Activated B cell treated with CpG ODN at 0.5 μM for 24 hours (primary cell): ENCODE measurements at regions not wholly inside any gene's neighbourhood (a gene's known extent, or its start where the extent isn't known, plus 50 kb on each side); places are given as distances from the start of the nearest gene placed in this dataset.
"Not testable (repeated sequence)": the region's sequence is repeated elsewhere in the genome, so short reads cannot be mapped to it uniquely, and the experiment has no call there.

Source experiments
- ATAC-seq: fragments of 200-7000 bp; cut with Tn5 transposase; one replicate; pipeline ENCODE4 v1.10.0; 2021; ENCODE audit warnings: low read depth, mild to moderate bottlenecking, moderate library complexity
- CTCF ChIA-PET: fragments of 350-600 bp; sonication (Branson Sonifier 250); formaldehyde crosslinking; loops from one replicate; lab custom pipeline; 2021; ENCODE audit warnings: antibody characterized with exemption; lab: Charles Lee
- POLR2A ChIA-PET: fragments of 350-600 bp; sonication (Branson Sonifier 250); formaldehyde crosslinking; loops from one replicate; lab custom pipeline; 2021; ENCODE audit warnings: antibody characterized with exemption; lab: Charles Lee
- DNase-seq: peaks from one replicate; pipeline ENCODE4 v3.0.0; 2022
- H3K27ac Mint-ChIP-seq: one replicate; pipeline ENCODE4 v1.8.0; 2020; ENCODE audit warnings: mixed read lengths
- H3K27me3 Mint-ChIP-seq: one replicate; pipeline ENCODE4 v1.8.0; 2021; ENCODE audit warnings: mixed read lengths
- H3K36me3 Mint-ChIP-seq: one replicate; pipeline ENCODE4 v1.8.0; 2021; ENCODE audit warnings: low read depth, mixed read lengths
- H3K4me1 Mint-ChIP-seq: one replicate; pipeline ENCODE4 v1.8.0; 2021; ENCODE audit warnings: mixed read lengths
- H3K4me3 Mint-ChIP-seq: one replicate; pipeline ENCODE4 v1.8.0; 2020; ENCODE audit warnings: mild to moderate bottlenecking, mixed read lengths
- H3K9me3 Mint-ChIP-seq: one replicate; pipeline ENCODE4 v1.8.0; 2020; ENCODE audit warnings: mixed read lengths
- intact Hi-C: fragments of 100-400 bp; cut with micrococcal nuclease; formaldehyde crosslinking; loops from one replicate; pipeline ENCODE4 v1.15.1; 2024
- TF ChIP-seq, protein P1 (sequence below): fragments of 200-600 bp; IDR thresholded peaks from one replicate; pipeline ENCODE4 v1.8.0; 2022; ENCODE audit warnings: antibody characterized with exemption, mild to moderate bottlenecking

DNA sequence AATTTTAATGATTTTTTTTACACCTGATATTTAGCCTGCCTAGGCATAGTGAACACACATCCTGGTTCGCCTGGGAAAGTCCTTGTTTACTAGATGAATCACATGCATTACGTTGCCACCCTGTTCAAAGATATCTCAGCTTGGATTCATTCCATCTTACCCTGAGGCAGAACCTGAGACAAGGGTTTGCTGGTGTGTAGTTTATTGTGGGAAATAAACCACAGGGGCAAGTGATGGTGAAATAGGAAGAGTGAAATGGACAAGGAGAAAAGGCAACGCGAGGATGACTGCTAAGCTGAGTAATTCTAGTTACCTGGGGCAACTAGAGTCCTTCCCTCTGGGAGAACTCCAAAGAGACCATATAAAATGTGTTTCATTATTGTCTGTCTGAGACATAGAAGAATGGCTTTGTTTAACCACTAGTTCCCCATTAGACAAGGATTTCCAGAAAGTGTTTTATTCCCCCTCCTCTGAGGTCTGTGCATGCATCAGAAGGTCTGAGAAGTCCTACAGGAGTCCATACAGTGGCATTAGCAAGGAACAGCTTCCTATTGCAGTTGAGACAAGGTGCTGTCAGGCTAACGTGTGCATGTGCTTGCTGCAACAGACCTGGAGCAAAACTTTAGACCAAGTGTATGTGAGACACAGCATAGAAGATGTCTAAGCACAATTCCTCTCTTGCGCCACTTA is 797.3 kb upstream of the FRG1 start:
- CTCF ChIA-PET: no interaction called here
- no peak overlapping the region for H3K4me3 Mint-ChIP-seq

DNA sequence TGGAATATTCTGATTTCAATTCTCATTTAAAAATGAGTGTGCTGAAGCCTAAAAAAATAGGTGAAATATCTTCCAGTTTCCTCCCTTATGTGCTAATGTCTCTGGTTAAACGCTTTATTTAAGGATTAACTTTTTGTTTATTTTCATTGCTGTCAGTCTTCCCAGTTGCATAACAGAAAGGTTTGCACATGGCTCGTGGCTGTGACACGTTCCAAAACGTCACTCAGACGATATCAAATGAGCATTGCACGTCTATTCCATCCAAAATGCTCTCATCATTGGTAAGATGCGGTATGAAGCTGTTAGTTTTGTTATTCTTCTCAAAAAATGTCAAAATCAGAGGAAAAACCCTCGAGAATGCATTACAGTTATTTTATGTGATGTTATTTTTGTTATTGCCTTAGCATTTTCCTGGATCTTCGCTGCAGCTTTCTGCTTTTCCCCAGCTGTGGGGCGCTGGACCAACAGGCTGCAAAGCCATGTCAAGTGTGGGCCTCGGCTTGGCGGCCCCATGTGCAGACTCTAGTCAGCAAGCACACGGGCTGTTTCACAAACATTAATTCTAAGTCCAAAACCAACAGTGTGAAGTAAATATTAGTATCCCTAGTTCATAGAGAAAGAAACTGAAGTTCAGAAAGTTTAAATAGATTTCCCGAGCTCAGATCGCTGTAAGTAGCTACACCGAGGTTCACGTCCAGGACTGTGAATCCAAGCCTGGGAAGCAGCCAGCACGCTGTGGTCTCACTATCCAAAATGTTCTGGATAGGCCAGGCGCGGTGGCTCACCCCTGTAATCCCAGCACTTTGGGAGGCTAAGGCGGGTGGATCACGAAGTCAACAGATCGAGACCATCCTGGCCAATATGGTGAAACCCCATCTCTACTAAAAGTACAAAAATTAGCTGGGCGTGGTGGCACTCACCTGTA is 793.4 kb upstream of the FRG1 start:
- Mint-ChIP-seq H3K4me3 (no peak overlapping the region), H3K27me3 (no peaks in the 10 kb centered on the region), H3K27ac (no peak overlapping the region), H3K9me3 (peaks cover 18% of the 10 kb centered on the region), H3K4me1 (no peaks in the 10 kb centered on the region), H3K36me3 (no peaks in the 10 kb centered on the region)
- CTCF ChIA-PET: no interaction called here
- ATAC-seq (no peak), DNase-seq (no peak)
- TF ChIP-seq, protein P1, sequence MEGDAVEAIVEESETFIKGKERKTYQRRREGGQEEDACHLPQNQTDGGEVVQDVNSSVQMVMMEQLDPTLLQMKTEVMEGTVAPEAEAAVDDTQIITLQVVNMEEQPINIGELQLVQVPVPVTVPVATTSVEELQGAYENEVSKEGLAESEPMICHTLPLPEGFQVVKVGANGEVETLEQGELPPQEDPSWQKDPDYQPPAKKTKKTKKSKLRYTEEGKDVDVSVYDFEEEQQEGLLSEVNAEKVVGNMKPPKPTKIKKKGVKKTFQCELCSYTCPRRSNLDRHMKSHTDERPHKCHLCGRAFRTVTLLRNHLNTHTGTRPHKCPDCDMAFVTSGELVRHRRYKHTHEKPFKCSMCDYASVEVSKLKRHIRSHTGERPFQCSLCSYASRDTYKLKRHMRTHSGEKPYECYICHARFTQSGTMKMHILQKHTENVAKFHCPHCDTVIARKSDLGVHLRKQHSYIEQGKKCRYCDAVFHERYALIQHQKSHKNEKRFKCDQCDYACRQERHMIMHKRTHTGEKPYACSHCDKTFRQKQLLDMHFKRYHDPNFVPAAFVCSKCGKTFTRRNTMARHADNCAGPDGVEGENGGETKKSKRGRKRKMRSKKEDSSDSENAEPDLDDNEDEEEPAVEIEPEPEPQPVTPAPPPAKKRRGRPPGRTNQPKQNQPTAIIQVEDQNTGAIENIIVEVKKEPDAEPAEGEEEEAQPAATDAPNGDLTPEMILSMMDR: no peak
- POLR2A ChIA-PET: no interaction called here
- intact Hi-C loops: no loop called here

More for the DNA sequence above, 797.3 kb upstream of the FRG1 start:
- POLR2A ChIA-PET: no interaction called here
- Mint-ChIP-seq H3K27ac (no peak overlapping the region), H3K36me3 (no peaks in the 10 kb centered on the region), H3K4me1 (no peaks in the 10 kb centered on the region), H3K9me3 (peaks cover 12% of the 10 kb centered on the region), H3K27me3 (no peaks in the 10 kb centered on the region)
- ATAC-seq: no peak
- intact Hi-C loops: no loop called here
- TF ChIP-seq, protein P1: no peak
- DNase-seq: no peak

DNA sequence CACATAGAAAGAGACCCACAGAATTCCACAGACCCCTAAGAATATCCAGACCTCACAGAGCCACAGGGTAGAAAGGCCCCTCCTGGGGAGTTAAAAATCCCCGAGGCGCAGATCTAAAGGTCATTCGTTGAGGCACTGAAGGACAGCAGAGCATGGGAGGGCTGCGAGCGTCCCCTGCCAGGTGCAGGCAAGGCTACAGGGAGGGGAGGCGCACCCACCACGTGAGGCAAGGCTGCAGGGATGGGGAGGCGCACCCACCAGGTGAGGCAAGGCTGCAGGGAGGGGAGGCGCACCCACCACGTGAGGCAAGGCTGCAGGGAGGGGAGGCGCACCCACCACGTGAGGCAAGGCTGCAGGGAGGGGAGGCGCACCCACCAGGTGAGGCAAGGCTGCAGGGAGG is 785.6 kb upstream of the FRG1 start:
- ATAC-seq, DNase-seq, H3K27me3 Mint-ChIP-seq, CTCF ChIA-PET, intact Hi-C loops, H3K36me3 Mint-ChIP-seq, H3K4me3 Mint-ChIP-seq, H3K4me1 Mint-ChIP-seq, H3K27ac Mint-ChIP-seq, POLR2A ChIA-PET: not testable (repeated sequence)
- H3K9me3 Mint-ChIP-seq: peaks cover 13% of the 10 kb centered on the region

DNA sequence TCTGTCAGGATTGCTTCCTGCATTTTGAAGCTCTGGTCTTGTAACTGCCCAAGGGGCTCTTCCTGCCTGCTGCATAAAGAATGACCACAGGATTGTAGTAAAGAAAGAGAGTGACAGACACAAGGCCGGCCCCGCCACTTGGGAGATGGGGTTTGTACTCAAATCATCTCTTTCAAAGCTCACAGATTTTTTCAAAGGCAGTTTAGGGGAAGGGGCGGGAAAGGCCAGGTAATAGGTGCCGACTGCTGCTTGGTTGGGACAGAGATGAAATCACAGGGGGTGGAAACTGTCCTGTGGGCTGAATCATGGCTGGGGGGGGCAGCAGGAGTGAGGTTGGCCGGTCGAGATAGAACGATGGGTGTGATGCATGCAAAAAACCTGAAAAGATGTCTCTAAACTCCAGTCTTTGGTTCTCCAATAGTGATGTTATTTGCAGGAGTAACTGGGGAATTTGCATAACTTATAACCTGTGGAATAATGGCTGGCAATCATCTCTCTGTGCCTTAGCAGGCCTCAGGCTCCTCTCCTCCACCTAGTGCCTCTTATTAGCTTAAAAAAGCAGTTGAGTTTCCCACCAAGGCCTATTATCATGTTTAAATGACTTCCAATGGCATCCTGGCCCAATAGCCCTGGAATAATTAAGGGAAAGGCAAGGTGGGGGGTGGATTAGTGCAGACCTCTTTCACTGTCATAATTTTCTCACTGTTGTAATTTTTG is 778.4 kb upstream of the FRG1 start:
- ATAC-seq: no peak

DNA sequence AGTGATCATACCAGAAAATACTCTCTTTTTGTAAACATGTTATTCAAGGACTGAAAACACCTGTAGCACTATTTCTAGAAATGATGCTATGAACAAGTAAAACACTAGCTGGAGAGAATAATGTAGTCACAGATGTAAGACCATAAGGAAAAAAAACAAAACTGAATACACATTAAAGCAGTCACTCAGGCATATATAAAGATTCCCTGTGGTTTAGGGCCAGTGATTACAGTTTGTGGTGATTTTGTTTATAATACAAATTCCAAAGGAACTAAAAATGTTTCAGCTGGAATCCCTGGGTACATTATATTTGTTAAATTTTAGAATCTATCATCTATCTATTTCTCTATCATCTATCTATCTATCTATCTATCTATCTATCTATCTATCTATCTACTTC is 777.8 kb upstream of the FRG1 start:
- TF ChIP-seq, protein P1: no peak
- Mint-ChIP-seq H3K9me3 (peaks cover 3% of the 10 kb centered on the region), H3K27me3 (no peaks in the 10 kb centered on the region), H3K27ac (no peak overlapping the region), H3K4me3 (no peak overlapping the region), H3K36me3 (no peaks in the 10 kb centered on the region), H3K4me1 (no peaks in the 10 kb centered on the region)
- ChIA-PET POLR2A (no interaction called here), CTCF (no interaction called here)
- no peak for ATAC-seq
- intact Hi-C loops: no loop called here
- DNase-seq: no peak

More for the DNA sequence above, 778.4 kb upstream of the FRG1 start:
- H3K4me1 Mint-ChIP-seq: no peaks in the 10 kb centered on the region
- intact Hi-C loops: no loop called here
- no peak overlapping the region for H3K4me3 Mint-ChIP-seq
- no peaks in the 10 kb centered on the region for H3K36me3 Mint-ChIP-seq
- no peak for DNase-seq
- TF ChIP-seq, protein P1: no peak
- peaks cover 4% of the 10 kb centered on the region for H3K9me3 Mint-ChIP-seq
- no peaks in the 10 kb centered on the region for H3K27me3 Mint-ChIP-seq
- CTCF ChIA-PET: no interaction called here
- no peak overlapping the region for H3K27ac Mint-ChIP-seq
- POLR2A ChIA-PET: no interaction called here
